ENCODE measurements at regions not wholly inside any gene's neighbourhood (a gene's known extent, or its start where the extent isn't known, plus 50 kb on each side); places are given as distances from the start of the nearest gene placed in this dataset.

- 51 to 76% (median 75%) methylated on average over 7 of the region's 7 CpGs for WGBS, 3 donors
- H3K27ac ChIP-seq (ENCODE audit: low read depth, low read length): no peak overlapping the region
Observed at GRCh38 chr13:73608711-73609485, 525.3 kb downstream of the KLF12 start.

GRCh38 chr13:73608157-73608516 lies 526.1 kb downstream of the KLF12 start:
- no peak overlapping the region for H3K27ac ChIP-seq (ENCODE audit: low read depth, low read length)
- 39 to 77% (median 72%) methylated on average over 2 of the region's 2 CpGs for WGBS, 3 donors

- WGBS, 3 donors: 69 to 77% (median 75%) methylated on average over 6 of the region's 6 CpGs
Observed at GRCh38 chr13:73607489-73608156, 526.6 kb downstream of the KLF12 start.

GRCh38 chr13:73603646-73604045 lies 530.6 kb downstream of the KLF12 start:
- 78 to 93% (median 85%) methylated on average over 1 of the region's 1 CpG for WGBS, 3 donors
- no peak overlapping the region for H3K27ac ChIP-seq (ENCODE audit: low read depth, low read length)

More at GRCh38 chr13:73607489-73608156, 526.6 kb downstream of the KLF12 start:
- no peak overlapping the region for H3K27ac ChIP-seq (ENCODE audit: low read depth, low read length)

- H3K27ac ChIP-seq (ENCODE audit: low read depth, low read length): no peak overlapping the region
- 81 to 86% (median 85%) methylated on average over 5 of the region's 5 CpGs for WGBS, 3 donors
Observed at GRCh38 chr13:73602295-73602694, 531.9 kb downstream of the KLF12 start.

GRCh38 chr13:73601708-73602107 lies 532.5 kb downstream of the KLF12 start:
- WGBS, 3 donors: 88 to 93% (median 88%) methylated on average over 1 of the region's 1 CpG
- no peak overlapping the region for H3K27ac ChIP-seq (ENCODE audit: low read depth, low read length)

- no peak overlapping the region for H3K27ac ChIP-seq (ENCODE audit: low read depth, low read length)
- WGBS, 3 donors: 84 to 88% (median 87%) methylated on average over 9 of the region's 9 CpGs
Observed at GRCh38 chr13:73599232-73600128, 534.7 kb downstream of the KLF12 start.

- no peak overlapping the region for H3K27ac ChIP-seq (ENCODE audit: low read depth, low read length)
- WGBS, 3 donors: 65 to 92% (median 88%) methylated on average over 3 of the region's 3 CpGs
Observed at GRCh38 chr13:73598020-73598712, 536.0 kb downstream of the KLF12 start.

GRCh38 chr13:73596382-73596781 lies 537.6 kb downstream of the KLF5 start:
- H3K27ac ChIP-seq (ENCODE audit: low read depth, low read length): no peak overlapping the region
- 67 to 86% (median 71%) methylated on average over 1 of the region's 1 CpG for WGBS, 3 donors

GRCh38 chr13:73593199-73593765 lies 534.5 kb downstream of the KLF5 start:
- no peak overlapping the region for H3K27ac ChIP-seq (ENCODE audit: low read depth, low read length)
- 60 to 95% (median 91%) methylated on average over 6 of the region's 6 CpGs for WGBS, 3 donors

GRCh38 chr13:73591861-73592260 lies 533.1 kb downstream of the KLF5 start:
- WGBS, 3 donors: 91 to 93% (median 92%) methylated on average over 6 of the region's 6 CpGs
- no peak overlapping the region for H3K27ac ChIP-seq (ENCODE audit: low read depth, low read length)

- H3K27ac ChIP-seq (ENCODE audit: low read depth, low read length): no peak overlapping the region
Observed at GRCh38 chr13:73590795-73591194, 532.0 kb downstream of the KLF5 start.

- WGBS, 3 donors: 89 to 95% (median 95%) methylated on average over 2 of the region's 2 CpGs
- H3K27ac ChIP-seq (ENCODE audit: low read depth, low read length): no peak overlapping the region
Observed at GRCh38 chr13:73585236-73585635, 526.4 kb downstream of the KLF5 start.

- 66 to 82% (median 73%) methylated on average over 3 of the region's 3 CpGs for WGBS, 3 donors
- H3K27ac ChIP-seq (ENCODE audit: low read depth, low read length): no peak overlapping the region
Observed at GRCh38 chr13:73583331-73583730, 524.5 kb downstream of the KLF5 start.

GRCh38 chr13:73580513-73581267 lies 521.9 kb downstream of the KLF5 start:
- WGBS, 3 donors: 87 to 90% (median 89%) methylated on average over 3 of the region's 3 CpGs
- H3K27ac ChIP-seq (ENCODE audit: low read depth, low read length): no peak overlapping the region

- WGBS, 3 donors: 59 to 95% (median 77%) methylated on average over 2 of the region's 2 CpGs
- no peak overlapping the region for H3K27ac ChIP-seq (ENCODE audit: low read depth, low read length)
Observed at GRCh38 chr13:73579574-73580274, 520.9 kb downstream of the KLF5 start.

GRCh38 chr13:73578251-73578875 lies 519.6 kb downstream of the KLF5 start:
- WGBS, 3 donors: 52 to 64% (median 53%) methylated on average over 6 of the region's 6 CpGs
- H3K27ac ChIP-seq (ENCODE audit: low read depth, low read length): no peak overlapping the region

Data from adipose tissue (tissue), 3 donors.